LNCaP clone FGC (cell line): ENCODE measurements at regions not wholly inside any gene's neighbourhood (a gene's known extent, or its start where the extent isn't known, plus 50 kb on each side); places are given as distances from the start of the nearest gene placed in this dataset.

Experiments used
- DNase-seq: peaks from one replicate; pipeline ENCODE4 v3.0.0-alpha.2; 2011; ENCODE audit warnings: low read depth
- H3K4me3 ChIP-seq: 2 replicates; pipeline ENCODE4 v1.5.1; 2011; ENCODE audit warnings: mild to moderate bottlenecking, low read depth, low read length, control low read depth
- CTCF ChIP-seq: IDR thresholded peaks from 2 replicates; pipeline ENCODE4 v1.5.1; 2012; ENCODE audit warnings: mild to moderate bottlenecking; ENCODE audit not compliant: control insufficient read depth, insufficient read depth; ENCODE audit errors: extremely low read depth

GRCh38 chr11:110766316-110766715 lies 54.1 kb upstream of the ARHGAP20 start:
- no peak overlapping the region for H3K4me3 ChIP-seq
- DNase-seq = no peak
- no peak for TF ChIP-seq CTCF

GRCh38 chr11:110764485-110764884 lies 52.2 kb upstream of the ARHGAP20 start:
- H3K4me3 ChIP-seq = no peak overlapping the region
- DNase-seq = no peak
- no peak for TF ChIP-seq CTCF

- DNase-seq = no peak
- H3K4me3 ChIP-seq = no peak overlapping the region
- no peak for TF ChIP-seq CTCF
Observed at GRCh38 chr11:110763249-110764011, 51.2 kb upstream of the ARHGAP20 start.

GRCh38 chr11:110762590-110762989 lies 50.4 kb upstream of the ARHGAP20 start:
- no peak for DNase-seq
- TF ChIP-seq CTCF = no peak
- H3K4me3 ChIP-seq = no peak overlapping the region
